ENCODE measurements at regions not wholly inside any gene's neighbourhood (a gene's known extent, or its start where the extent isn't known, plus 50 kb on each side); places are given as distances from the start of the nearest gene placed in this dataset.

GRCh38 chr13:26954976-26955375 is 194.4 kb upstream of the GPR12 start (continued):
- TF ChIP-seq CHD7 (IDR thresholded peaks at IDR 0.05; ENCODE audit: insufficient replicate concordance, low read length): no peak
- TF ChIP-seq POU5F1 (IDR thresholded peaks at IDR 0.05; ENCODE audit: low read depth, low read length): no peak
- TF ChIP-seq BCL11A (IDR thresholded peaks at IDR 0.05; ENCODE audit: low read depth in 2 of 2, low read length in 2 of 2): no peak
- no peak for TF ChIP-seq NRF1 (IDR thresholded peaks at IDR 0.05; ENCODE audit: low read depth, low read length)
- no peak for TF ChIP-seq CBX8 (IDR thresholded peaks at IDR 0.05; ENCODE audit: borderline replicate concordance, low read depth, low read length)
- no peak for TF ChIP-seq RAD21 (IDR thresholded peaks at IDR 0.05 in 1 of 2, conservative IDR thresholded peaks at IDR 0.05 in 1 of 2; ENCODE audit: low read depth in 2 of 2, low read length in 2 of 2)
- TF ChIP-seq SIX5 (IDR thresholded peaks at IDR 0.05; ENCODE audit: low read depth, low read length): no peak
- TF ChIP-seq MAX (IDR thresholded peaks at IDR 0.05): no peak
- TF ChIP-seq E2F6 (IDR thresholded peaks at IDR 0.05): no peak
- no peak for TF ChIP-seq CREB1 (IDR thresholded peaks at IDR 0.05)
- TF ChIP-seq KDM1A (IDR thresholded peaks at IDR 0.05; ENCODE audit: borderline replicate concordance, low read length): no peak

All from H1 (cell line).